H9 (cell line): ENCODE measurements at regions not wholly inside any gene's neighbourhood (a gene's known extent, or its start where the extent isn't known, plus 50 kb on each side); places are given as distances from the start of the nearest gene placed in this dataset.

Source experiments
- DNase-seq: peaks from one replicate; pipeline ENCODE4 v3.0.0-alpha.2; 2017
- H2AFZ ChIP-seq: one replicate; pipeline ENCODE4 v1.6.1; 2013; ENCODE audit warnings: mild to moderate bottlenecking, low read length, control low read depth, moderate library complexity
- H2AK5ac ChIP-seq: 2 replicates; pipeline ENCODE4 v1.6.1; 2013; ENCODE audit warnings: low read length, control low read depth, mixed read lengths; ENCODE audit not compliant: insufficient read length
- H2BK120ac ChIP-seq: one replicate; pipeline ENCODE4 v1.6.1; 2013; ENCODE audit warnings: low read depth, mild to moderate bottlenecking, low read length, control low read depth, inconsistent platforms; ENCODE audit not compliant: poor library complexity, severe bottlenecking
- H2BK12ac ChIP-seq: 2 replicates; pipeline ENCODE4 v1.6.1; 2013; ENCODE audit warnings: low read length, control low read depth, mixed read lengths, low read depth; ENCODE audit not compliant: insufficient read length
- H2BK15ac ChIP-seq: 2 replicates; pipeline ENCODE4 v1.6.1; 2013; ENCODE audit warnings: low read depth, low read length, control low read depth
- H2BK20ac ChIP-seq: one replicate; pipeline ENCODE4 v1.6.1; 2013; ENCODE audit warnings: low read depth, mild to moderate bottlenecking, low read length, control low read depth, inconsistent platforms; ENCODE audit not compliant: poor library complexity, severe bottlenecking
- H2BK5ac ChIP-seq: 2 replicates; pipeline ENCODE4 v1.6.1; 2013; ENCODE audit warnings: low read length, control low read depth, mixed read lengths; ENCODE audit not compliant: insufficient read length
- H3K14ac ChIP-seq: 2 replicates; pipeline ENCODE4 v1.6.1; 2013; ENCODE audit warnings: low read length, control low read depth; ENCODE audit not compliant: insufficient read depth
- H3K18ac ChIP-seq: 2 replicates; pipeline ENCODE4 v1.6.1; 2013; ENCODE audit warnings: low read depth, mild to moderate bottlenecking, mixed read lengths, low read length, control low read depth; ENCODE audit not compliant: insufficient read length
- H3K23ac ChIP-seq: 2 replicates; pipeline ENCODE4 v1.6.1; 2013; ENCODE audit warnings: low read length, control low read depth, mixed read lengths, low read depth; ENCODE audit not compliant: insufficient read length
- H3K23me2 ChIP-seq: 2 replicates; pipeline ENCODE4 v1.6.1; 2013; ENCODE audit warnings: low read depth, mild to moderate bottlenecking, mixed read lengths, low read length, control low read depth; ENCODE audit not compliant: insufficient read length, poor library complexity, severe bottlenecking
- H3K27ac ChIP-seq: 2 replicates; pipeline ENCODE4 v1.5.1; 2013; ENCODE audit warnings: low read length, control low read depth, mixed read lengths, low read depth; ENCODE audit not compliant: insufficient read length
- H3K27me3 ChIP-seq: 2 replicates; pipeline ENCODE4 v1.6.1; 2013; ENCODE audit warnings: low read length, control low read depth, inconsistent platforms; ENCODE audit not compliant: insufficient read depth
- H3K4ac ChIP-seq: 2 replicates; pipeline ENCODE4 v1.6.1; 2013; ENCODE audit warnings: low read depth, mild to moderate bottlenecking, control low read depth, inconsistent platforms, low read length, moderate library complexity
- H3K4me1 ChIP-seq: 2 replicates; pipeline ENCODE4 v1.6.1; 2013; ENCODE audit warnings: low read length, control low read depth, inconsistent platforms; ENCODE audit not compliant: insufficient read depth
- H3K4me2 ChIP-seq: 2 replicates; pipeline ENCODE4 v1.6.1; 2013; ENCODE audit warnings: low read length, control low read depth, mixed read lengths; ENCODE audit not compliant: insufficient read length, insufficient read depth
- H3K56ac ChIP-seq: 2 replicates; pipeline ENCODE4 v1.6.1; 2013; ENCODE audit warnings: low read depth, mild to moderate bottlenecking, mixed read lengths, low read length, control low read depth; ENCODE audit not compliant: insufficient read length
- H3K79me1 ChIP-seq: 2 replicates; pipeline ENCODE4 v1.6.1; 2013; ENCODE audit warnings: low read depth, mild to moderate bottlenecking, moderate library complexity, low read length, control low read depth, inconsistent platforms; ENCODE audit not compliant: insufficient read depth, poor library complexity, severe bottlenecking
- H3K79me2 ChIP-seq: 2 replicates; pipeline ENCODE4 v1.6.1; 2013; ENCODE audit warnings: low read length, control low read depth, inconsistent platforms; ENCODE audit not compliant: insufficient read depth
- H3K9ac ChIP-seq: 2 replicates; pipeline ENCODE4 v1.6.1; 2013; ENCODE audit warnings: low read length, control low read depth, mixed read lengths; ENCODE audit not compliant: insufficient read length; ENCODE audit errors: extremely low read depth
- H3K9me3 ChIP-seq: one replicate; pipeline ENCODE4 v1.6.1; 2013; ENCODE audit warnings: low read depth, low read length, inconsistent platforms; ENCODE audit not compliant: control insufficient read depth
- H3T11ph ChIP-seq: one replicate; pipeline ENCODE4 v1.6.1; 2013; ENCODE audit warnings: mild to moderate bottlenecking, low read length, control low read depth, inconsistent platforms
- H4K20me1 ChIP-seq: one replicate; pipeline ENCODE4 v1.6.1; 2013; ENCODE audit not compliant: control insufficient read depth, insufficient read length, insufficient read depth
- H4K5ac ChIP-seq: 2 replicates; pipeline ENCODE4 v1.6.1; 2013; ENCODE audit warnings: low read depth, mild to moderate bottlenecking, mixed read lengths, low read length, control low read depth; ENCODE audit not compliant: insufficient read length
- H4K8ac ChIP-seq: replicated peaks from 2 replicates; pipeline ENCODE4 v1.6.1; 2013; ENCODE audit warnings: low read length, control low read depth, mixed read lengths, low read depth; ENCODE audit not compliant: insufficient read length
- H4K91ac ChIP-seq: 2 replicates; pipeline ENCODE4 v1.6.1; 2013; ENCODE audit warnings: low read depth, mild to moderate bottlenecking, moderate library complexity, mixed read lengths, low read length, control low read depth; ENCODE audit not compliant: insufficient read length
- H3K27ac Mint-ChIP-seq, 3 experiments: 2 replicates in 2 of 3; 3 replicates in 1 of 3; pipeline ENCODE4 v1.8.0; 2020 to 2021; ENCODE audit warnings: mixed read lengths in 3 of 3, mild to moderate bottlenecking in 1 of 3, moderate library complexity in 1 of 3
- H3K27me3 Mint-ChIP-seq: 2 replicates; pipeline ENCODE4 v1.8.0; 2021; ENCODE audit warnings: low read depth, mild to moderate bottlenecking, moderate library complexity, mixed read lengths
- H3K36me3 Mint-ChIP-seq, 3 experiments: 2 replicates in 2 of 3; 3 replicates in 1 of 3; pipeline ENCODE4 v1.8.0; 2020 to 2021; ENCODE audit warnings: low read depth in 3 of 3, mixed read lengths in 3 of 3; ENCODE audit not compliant: insufficient read depth in 1 of 3
- H3K4me1 Mint-ChIP-seq, 2 experiments: 2 replicates each; pipeline ENCODE4 v1.8.0; 2020; ENCODE audit warnings: mixed read lengths in 2 of 2
- H3K4me3 Mint-ChIP-seq, 2 experiments: 2 replicates in 1 of 2; 3 replicates in 1 of 2; pipeline ENCODE4 v1.8.0; 2020 to 2021; ENCODE audit warnings: mild to moderate bottlenecking in 2 of 2, mixed read lengths in 2 of 2, moderate library complexity in 1 of 2
- H3K9me3 Mint-ChIP-seq, 2 experiments: 2 replicates in 1 of 2; 3 replicates in 1 of 2; pipeline ENCODE4 v1.8.0; 2020; ENCODE audit warnings: mild to moderate bottlenecking in 2 of 2, mixed read lengths in 2 of 2, moderate library complexity in 1 of 2
- CTCF ChIP-seq: fragments of 200-600 bp; sonication (generic); conservative IDR thresholded peaks from 3 replicates; pipeline ENCODE4 v1.8.0; 2021; ENCODE audit warnings: antibody characterized with exemption, mild to moderate bottlenecking
- WGBS: extraction: QIAGEN DNeasy Blood & Tissue Kit; methylation state at CpG from one replicate; pipeline ENCODE4 v1.1.7; 2013; ENCODE audit warnings: missing lambda C conversion rate, low lambda C conversion rate, mixed read lengths; ENCODE audit not compliant: insufficient read length; ENCODE audit errors: extremely low coverage; 5-methylcytosine and 5-hydroxymethylcytosine counted together

- no peak overlapping the region for H3K4me2 ChIP-seq
- H2BK120ac ChIP-seq, result no peak overlapping the region
- no peak overlapping the region for H3K9ac ChIP-seq
- H3K9me3 Mint-ChIP-seq, result peaks cover 5 to 6% of the 10 kb centered on the region in 2 experiments; a peak in 3 of 5 replicates
- H3K79me1 ChIP-seq, result no peaks in the 10 kb centered on the region
- no peaks in the 10 kb centered on the region for H3K4me1 Mint-ChIP-seq
- no peaks in the 10 kb centered on the region for H3K27me3 Mint-ChIP-seq
- no peak overlapping the region for H3K56ac ChIP-seq
- H4K8ac ChIP-seq, result no peak overlapping the region
- H3T11ph ChIP-seq, result no peak overlapping the region
- no peak overlapping the region for H3K27ac Mint-ChIP-seq
- no peaks in the 10 kb centered on the region for H4K20me1 ChIP-seq
- H4K91ac ChIP-seq, result no peak overlapping the region
- no peaks in the 10 kb centered on the region for H3K9me3 ChIP-seq
- H3K27me3 ChIP-seq, result no peaks in the 10 kb centered on the region
- H3K18ac ChIP-seq, result no peak overlapping the region
- no peak overlapping the region for H2BK12ac ChIP-seq
- H2BK20ac ChIP-seq, result no peak overlapping the region
- H3K14ac ChIP-seq, result no peak overlapping the region
- H2BK5ac ChIP-seq, result no peak overlapping the region
- H3K4me3 Mint-ChIP-seq, result no peak overlapping the region
- no peak overlapping the region for H2BK15ac ChIP-seq
- H3K4me1 ChIP-seq, result no peaks in the 10 kb centered on the region
- no peak for TF ChIP-seq CTCF
- H4K5ac ChIP-seq, result no peak overlapping the region
- H3K23ac ChIP-seq, result no peak overlapping the region
- H3K36me3 Mint-ChIP-seq, result peaks cover 4 to 7% (median 5%) of the 10 kb centered on the region in 3 experiments; a peak in 3 of 7 replicates
- H3K27ac ChIP-seq, result no peak overlapping the region
- DNase-seq, result no peak
- H3K79me2 ChIP-seq, result no peaks in the 10 kb centered on the region
- no peak overlapping the region for H3K4ac ChIP-seq
- H2AK5ac ChIP-seq, result no peak overlapping the region
- no peak overlapping the region for H2AFZ ChIP-seq
- no peaks in the 10 kb centered on the region for H3K23me2 ChIP-seq
- no CpG with 5 or more reads among the region's 5 CpGs for WGBS
These were observed 469.9 kb downstream of the ARHGEF28 start for GRCh38 chr5:74095871-74096270.
